Mesothelial cell of epicardium (in vitro differentiated cells): ENCODE measurements at regions not wholly inside any gene's neighbourhood (a gene's known extent, or its start where the extent isn't known, plus 50 kb on each side); places are given as distances from the start of the nearest gene placed in this dataset.
A peak's percentile ranks its signal among the peaks of the same experiment; 100 is the strongest.

ENCODE experiments used
- DNase-seq, 2 experiments: peaks; one replicate each; pipeline ENCODE4 v3.0.0; 2021; ENCODE audit warnings: low spot score in 2 of 2; ENCODE audit not compliant: unreplicated experiment in 2 of 2
- H3K27ac Mint-ChIP-seq: 2 replicates; pipeline ENCODE4 v1.8.0; 2021; ENCODE audit warnings: mixed read lengths
- H3K27me3 Mint-ChIP-seq: 2 replicates; pipeline ENCODE4 v1.8.0; 2021; ENCODE audit warnings: low read depth, mixed read lengths
- H3K36me3 Mint-ChIP-seq: 2 replicates; pipeline ENCODE4 v1.8.0; 2021; ENCODE audit warnings: mixed read lengths
- H3K4me1 Mint-ChIP-seq: 2 replicates; pipeline ENCODE4 v1.8.0; 2021; ENCODE audit warnings: mixed read lengths
- H3K4me3 Mint-ChIP-seq: 2 replicates; pipeline ENCODE4 v1.8.0; 2021; ENCODE audit warnings: mild to moderate bottlenecking, moderate library complexity, mixed read lengths
- H3K9me3 Mint-ChIP-seq: 2 replicates; pipeline ENCODE4 v1.8.0; 2021; ENCODE audit warnings: mixed read lengths
- TF ChIP-seq, protein P1 (sequence below): fragments of 200-600 bp; sonication (generic); IDR thresholded peaks from one replicate; pipeline ENCODE4 v1.5.0; 2021; ENCODE audit warnings: antibody characterized with exemption; ENCODE audit not compliant: unreplicated experiment

DNA sequence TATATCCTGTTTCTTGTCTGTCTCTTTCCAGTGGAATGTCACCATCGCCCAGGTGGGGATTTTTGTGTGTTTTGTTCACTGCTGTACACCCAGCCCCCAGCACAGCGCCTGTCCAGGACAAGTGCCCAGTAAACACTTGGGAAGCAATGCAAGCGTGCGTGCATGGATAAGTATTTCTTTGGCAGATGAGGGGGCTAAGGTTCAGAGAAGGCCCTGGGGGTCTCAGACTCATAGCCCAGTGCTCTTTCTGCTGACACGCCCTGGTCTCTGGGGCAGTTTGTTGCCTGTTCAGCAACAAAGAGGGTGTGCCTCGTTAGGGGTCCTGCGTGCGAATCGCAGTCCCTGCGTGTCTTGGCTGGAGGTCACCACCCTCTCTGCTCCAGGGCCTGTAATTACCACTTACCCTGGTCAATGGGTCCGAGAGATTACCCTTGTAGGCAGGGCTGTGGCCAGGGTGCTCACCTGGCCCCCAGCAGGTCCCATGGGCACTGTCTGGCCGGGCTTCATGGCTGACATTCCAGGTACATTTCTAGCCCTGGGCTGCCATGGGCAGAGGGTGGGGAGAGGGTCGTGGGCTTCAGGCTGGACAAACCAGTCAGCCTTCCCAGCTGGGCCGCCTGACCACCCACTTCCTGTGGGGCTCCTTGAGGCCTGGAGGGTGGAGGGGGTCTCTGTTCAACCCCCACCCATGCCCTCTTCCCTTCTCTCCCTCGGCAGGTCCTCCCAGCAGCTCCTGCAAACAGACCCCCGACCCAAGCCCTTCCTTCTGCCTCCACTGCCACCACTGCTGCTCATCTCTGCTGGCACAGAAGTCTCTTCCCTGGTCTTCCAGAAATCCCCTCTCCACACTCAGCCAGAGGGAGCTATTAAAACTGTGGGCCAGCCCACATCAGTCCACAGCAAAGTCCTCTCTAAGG, 87.1 kb downstream of the CEBPB start:
- TF ChIP-seq, protein P1, sequence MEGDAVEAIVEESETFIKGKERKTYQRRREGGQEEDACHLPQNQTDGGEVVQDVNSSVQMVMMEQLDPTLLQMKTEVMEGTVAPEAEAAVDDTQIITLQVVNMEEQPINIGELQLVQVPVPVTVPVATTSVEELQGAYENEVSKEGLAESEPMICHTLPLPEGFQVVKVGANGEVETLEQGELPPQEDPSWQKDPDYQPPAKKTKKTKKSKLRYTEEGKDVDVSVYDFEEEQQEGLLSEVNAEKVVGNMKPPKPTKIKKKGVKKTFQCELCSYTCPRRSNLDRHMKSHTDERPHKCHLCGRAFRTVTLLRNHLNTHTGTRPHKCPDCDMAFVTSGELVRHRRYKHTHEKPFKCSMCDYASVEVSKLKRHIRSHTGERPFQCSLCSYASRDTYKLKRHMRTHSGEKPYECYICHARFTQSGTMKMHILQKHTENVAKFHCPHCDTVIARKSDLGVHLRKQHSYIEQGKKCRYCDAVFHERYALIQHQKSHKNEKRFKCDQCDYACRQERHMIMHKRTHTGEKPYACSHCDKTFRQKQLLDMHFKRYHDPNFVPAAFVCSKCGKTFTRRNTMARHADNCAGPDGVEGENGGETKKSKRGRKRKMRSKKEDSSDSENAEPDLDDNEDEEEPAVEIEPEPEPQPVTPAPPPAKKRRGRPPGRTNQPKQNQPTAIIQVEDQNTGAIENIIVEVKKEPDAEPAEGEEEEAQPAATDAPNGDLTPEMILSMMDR, result no peak
- H3K27ac Mint-ChIP-seq, result peak overlapping the region; percentile 71
- no peaks in the 10 kb centered on the region for H3K27me3 Mint-ChIP-seq
- H3K4me3 Mint-ChIP-seq, result no peak overlapping the region
- peaks cover 2% of the 10 kb centered on the region for H3K4me1 Mint-ChIP-seq
- no peaks in the 10 kb centered on the region for H3K36me3 Mint-ChIP-seq
- DNase-seq, result no peak
- no peaks in the 10 kb centered on the region for H3K9me3 Mint-ChIP-seq

DNA sequence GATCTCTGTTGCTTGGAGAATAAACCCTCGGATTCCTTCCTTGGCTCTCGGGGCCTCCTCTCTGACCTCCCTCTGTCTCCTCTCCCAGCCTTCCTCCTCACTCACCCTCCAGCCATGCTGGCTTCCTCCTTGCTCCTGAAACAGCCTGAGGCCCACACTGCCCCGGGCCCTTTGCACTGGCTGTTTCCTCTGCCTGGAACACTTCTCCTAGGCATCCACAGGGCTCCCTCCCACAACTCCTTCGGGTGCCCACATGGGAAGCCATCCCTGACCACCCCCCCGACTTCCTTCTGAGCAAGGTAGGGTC, 87.7 kb downstream of the CEBPB start:
- Mint-ChIP-seq H3K4me1 (peaks cover 2% of the 10 kb centered on the region), H3K4me3 (no peak overlapping the region), H3K27ac (peak overlapping the region; percentile 71), H3K27me3 (peaks cover 1% of the 10 kb centered on the region), H3K36me3 (no peaks in the 10 kb centered on the region), H3K9me3 (no peaks in the 10 kb centered on the region)
- no peak for DNase-seq
- TF ChIP-seq, protein P1, result no peak

DNA sequence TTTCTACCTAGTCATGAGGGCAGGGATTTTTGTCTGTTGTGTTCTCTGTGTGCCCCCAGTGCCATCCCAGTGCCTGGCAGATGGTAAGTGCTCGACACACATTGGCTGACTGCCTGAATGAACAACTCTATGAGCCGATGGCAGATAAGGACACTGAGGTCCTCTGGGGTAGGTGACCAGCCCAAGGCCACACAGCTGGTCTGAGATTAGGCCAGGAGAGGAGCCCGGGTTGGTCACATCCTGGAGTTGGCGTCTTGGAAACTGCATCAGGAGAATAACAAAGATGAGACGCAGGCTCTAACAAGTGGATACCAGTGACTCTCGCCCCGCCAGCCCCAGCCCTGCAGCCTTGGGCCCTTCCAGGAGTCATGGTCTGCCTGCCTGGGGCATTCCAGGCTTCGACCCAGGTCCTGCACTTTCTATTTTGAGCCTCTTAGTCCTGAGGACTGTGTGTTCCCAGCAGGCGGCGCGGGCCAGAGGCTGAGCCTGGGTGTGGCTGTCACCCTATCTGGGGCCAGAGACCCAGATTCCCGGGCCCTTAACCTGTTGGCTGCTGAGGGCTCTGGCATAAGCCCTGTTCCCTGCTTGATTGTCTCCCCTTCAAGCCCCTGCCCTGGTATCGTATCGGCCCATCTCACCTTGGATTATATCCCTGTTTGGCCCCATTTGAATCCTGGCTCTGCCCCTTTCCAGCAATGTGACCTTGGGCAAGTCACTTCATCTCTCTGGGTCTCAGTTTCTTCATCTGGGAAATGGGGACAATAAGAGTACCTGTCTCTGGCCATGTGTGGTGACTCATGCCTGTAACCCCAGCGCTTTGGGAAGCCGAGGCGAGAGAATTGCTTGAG, 88.3 kb downstream of the CEBPB start:
- no peak for DNase-seq
- Mint-ChIP-seq H3K4me1 (peaks cover 2% of the 10 kb centered on the region), H3K27ac (no peak overlapping the region), H3K9me3 (no peaks in the 10 kb centered on the region), H3K36me3 (no peaks in the 10 kb centered on the region), H3K4me3 (no peak overlapping the region), H3K27me3 (peaks cover 1% of the 10 kb centered on the region)
- TF ChIP-seq, protein P1, result no peak

DNA sequence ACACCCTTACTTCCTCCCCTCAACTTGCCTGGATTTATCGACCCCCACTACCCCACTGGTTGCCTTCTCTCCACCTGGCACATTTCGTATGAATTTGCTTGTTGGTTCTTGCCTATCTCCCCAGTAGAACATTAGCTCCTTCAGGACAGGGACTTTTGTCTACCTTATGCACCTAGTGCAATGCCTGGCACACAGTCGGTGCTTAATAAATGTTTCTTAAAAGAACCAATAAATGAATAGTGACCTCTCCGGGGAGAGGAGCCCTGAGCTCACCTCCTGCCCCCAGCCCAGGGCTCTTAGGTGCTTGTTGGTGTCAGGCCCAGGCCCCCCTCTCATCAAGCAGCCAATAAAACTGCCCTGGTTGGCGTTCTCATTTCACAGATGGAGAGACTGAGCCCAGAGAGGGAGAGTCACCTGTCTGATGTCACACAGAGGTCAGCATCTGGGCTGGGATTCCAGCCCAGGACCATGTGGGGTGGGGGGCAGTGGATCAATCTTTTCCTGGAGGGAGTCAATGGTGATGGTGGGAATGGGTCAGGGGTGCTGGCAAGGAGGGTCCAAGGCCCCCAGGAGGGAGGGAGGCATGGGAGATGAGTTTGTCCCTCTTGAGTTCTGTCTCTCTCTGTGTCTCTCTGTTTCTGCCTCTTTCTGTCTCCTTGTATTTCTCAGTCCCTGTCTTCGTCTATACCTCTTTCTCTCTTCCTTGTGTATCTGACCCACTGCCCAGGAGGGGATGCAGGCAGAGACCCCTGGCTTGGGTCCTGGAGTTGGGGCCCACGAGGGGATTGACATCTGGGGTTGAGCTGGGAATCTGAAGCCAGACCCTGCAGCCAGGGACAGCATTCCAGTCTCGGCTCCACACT, 89.6 kb downstream of the CEBPB start:
- TF ChIP-seq, protein P1, result no peak
- Mint-ChIP-seq H3K27ac (no peak overlapping the region), H3K4me3 (no peak overlapping the region), H3K27me3 (peaks cover 1% of the 10 kb centered on the region), H3K36me3 (no peaks in the 10 kb centered on the region), H3K9me3 (no peaks in the 10 kb centered on the region), H3K4me1 (peaks cover 9% of the 10 kb centered on the region)
- DNase-seq, result no peak

DNA sequence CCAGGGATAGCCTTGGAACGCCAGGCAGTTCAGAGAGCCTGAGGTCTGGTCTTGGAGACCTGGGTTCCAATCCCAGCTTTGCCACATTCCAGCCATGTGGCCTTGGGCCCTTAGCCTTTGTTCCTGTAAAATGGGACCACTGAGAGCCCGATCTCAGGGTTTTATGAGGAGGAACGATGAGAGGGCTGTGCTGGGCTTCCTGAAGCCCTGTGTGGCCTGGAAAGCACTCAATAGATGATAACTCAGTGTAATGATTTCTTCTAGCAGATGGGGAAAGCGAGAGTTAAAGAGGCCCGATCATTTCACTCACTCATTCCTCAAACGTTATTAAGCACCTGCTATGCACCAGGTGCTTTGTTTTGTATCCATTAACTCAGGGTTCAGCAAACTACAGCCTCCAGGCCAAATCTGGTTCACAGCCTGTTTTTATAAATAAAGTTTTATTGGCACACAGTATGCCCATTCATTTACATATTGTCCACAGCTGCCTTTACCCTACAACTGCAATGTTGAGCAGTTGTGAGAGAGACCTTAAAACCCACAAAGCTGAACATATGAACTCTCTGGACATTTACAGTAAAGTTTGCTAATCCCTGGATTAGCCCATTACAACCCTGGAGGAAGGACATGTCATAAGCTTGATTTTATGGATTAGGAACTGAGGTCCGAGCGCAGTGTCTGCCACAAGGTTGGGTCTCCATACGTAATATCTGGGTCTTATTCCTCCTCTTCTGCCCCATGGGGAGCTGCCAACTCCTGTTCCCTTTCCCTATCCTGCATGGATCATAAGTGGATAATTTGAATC, 90.4 kb downstream of the CEBPB start:
- no peaks in the 10 kb centered on the region for H3K36me3 Mint-ChIP-seq
- peaks cover 1% of the 10 kb centered on the region for H3K27me3 Mint-ChIP-seq
- peaks cover 17% of the 10 kb centered on the region for H3K4me1 Mint-ChIP-seq
- H3K9me3 Mint-ChIP-seq, result no peaks in the 10 kb centered on the region
- no peak for DNase-seq
- H3K27ac Mint-ChIP-seq, result no peak overlapping the region
- TF ChIP-seq, protein P1, result no peak
- H3K4me3 Mint-ChIP-seq, result no peak overlapping the region
